SK-N-SH (cell line): ENCODE measurements at regions not wholly inside any gene's neighbourhood (a gene's known extent, or its start where the extent isn't known, plus 50 kb on each side); places are given as distances from the start of the nearest gene placed in this dataset.

ENCODE experiments used
- CTCF ChIA-PET: fragments of 300-600, 350-600 bp; formaldehyde crosslinking; extraction: SDS; loops from one replicate; lab custom pipeline; 2021; lab: Yijun Ruan, JAX
- POLR2A ChIA-PET: fragments of 350-600 bp; sonication (Branson Sonifier 250); formaldehyde crosslinking; extraction: SDS; loops from one replicate; lab custom pipeline; 2020; ENCODE audit warnings: antibody characterized with exemption, inconsistent platforms; lab: Yijun Ruan, JAX
- DNase-seq: peaks from one replicate; pipeline ENCODE4 v3.0.0; 2012
- H2AFZ ChIP-seq: fragments of 200-600 bp; sonication (generic); 2 replicates; pipeline ENCODE4 v1.8.1; 2016; ENCODE audit warnings: antibody characterized with exemption, mild to moderate bottlenecking, low read depth
- H3F3A ChIP-seq: fragments of 200-600 bp; sonication (generic); replicated peaks from 2 replicates; pipeline ENCODE3; 2016; ENCODE audit warnings: antibody characterized with exemption, mild to moderate bottlenecking; ENCODE audit not compliant: insufficient read depth
- H3K27ac ChIP-seq, 2 experiments: fragments of 200-500 bp in 1 of 2; fragments of 200-600 bp in 1 of 2; sonication (Bioruptor generic) in 1 of 2; sonication (generic), shearing (Covaris generic) in 1 of 2; 2 replicates each; pipeline versions ENCODE4 v1.5.1 to v1.6.1; 2014 to 2016; ENCODE audit warnings: low read depth in 2 of 2, inconsistent platforms in 1 of 2, low read length in 1 of 2, mild to moderate bottlenecking in 1 of 2, mixed read lengths in 1 of 2
- H3K27me3 ChIP-seq: fragments of 200-600 bp; sonication (generic), shearing (Covaris generic); 2 replicates; pipeline ENCODE4 v1.6.1; 2016; ENCODE audit warnings: mixed run types; ENCODE audit not compliant: insufficient read depth
- H3K36me3 ChIP-seq, 2 experiments: fragments of 200-500 bp in 1 of 2; fragments of 200-600 bp in 1 of 2; sonication (Bioruptor generic) in 1 of 2; sonication (generic) in 1 of 2; replicated peaks in 1 of 2; 2 replicates each; pipeline versions ENCODE3 to v1.5.1; 2014 to 2016; ENCODE audit warnings: low read length in 1 of 2, mild to moderate bottlenecking in 1 of 2; ENCODE audit not compliant: insufficient read depth in 2 of 2, control insufficient read depth in 1 of 2
- H3K4me1 ChIP-seq, 2 experiments: fragments of 200-500 bp in 1 of 2; fragments of 200-600 bp in 1 of 2; sonication (Bioruptor generic) in 1 of 2; sonication (generic), shearing (Covaris generic) in 1 of 2; 2 replicates each; pipeline versions ENCODE4 v1.5.1 to v1.6.1; 2014 to 2016; ENCODE audit warnings: low read depth in 1 of 2, low read length in 1 of 2, mixed run types in 1 of 2; ENCODE audit not compliant: insufficient read depth in 2 of 2, control insufficient read depth in 1 of 2
- H3K4me2 ChIP-seq: fragments of 200-600 bp; sonication (generic), shearing (Covaris generic); 2 replicates; pipeline ENCODE4 v1.6.1; 2017; ENCODE audit warnings: mixed run types
- H3K4me3 ChIP-seq, 2 experiments: fragments of 200-500 bp in 1 of 2; fragments of 200-600 bp in 1 of 2; sonication (Bioruptor generic) in 1 of 2; sonication (generic), shearing (Covaris generic) in 1 of 2; 2 replicates each; pipeline versions ENCODE4 v1.5.1 to v1.8.1; 2014 to 2016; ENCODE audit warnings: low read depth in 2 of 2, inconsistent platforms in 1 of 2, low read length in 1 of 2, mild to moderate bottlenecking in 1 of 2, mixed read lengths in 1 of 2, moderate library complexity in 1 of 2
- H3K79me2 ChIP-seq: fragments of 200-600 bp; sonication (generic); 2 replicates; pipeline ENCODE4 v1.8.1; 2017; ENCODE audit warnings: mild to moderate bottlenecking; ENCODE audit not compliant: insufficient read depth
- H3K9ac ChIP-seq: fragments of 200-600 bp; sonication (generic); 2 replicates; pipeline ENCODE4 v1.6.1; 2017; ENCODE audit warnings: mixed run types
- H3K9me2 ChIP-seq: fragments of 200-600 bp; sonication (generic); 2 replicates; pipeline ENCODE4 v1.6.1; 2017; ENCODE audit warnings: mixed run types
- H3K9me3 ChIP-seq: fragments of 200-600 bp; sonication (generic); 2 replicates; pipeline ENCODE4 v1.6.1; 2017; ENCODE audit warnings: mixed run types, mild to moderate bottlenecking, moderate library complexity
- H4K20me1 ChIP-seq: fragments of 200-600 bp; sonication (generic); 2 replicates; pipeline ENCODE4 v1.6.1; 2017; ENCODE audit warnings: mild to moderate bottlenecking, mixed run types; ENCODE audit not compliant: insufficient read depth
- CTCF ChIP-seq: fragments of 200-600 bp; sonication (generic); IDR thresholded peaks from 2 replicates; pipeline ENCODE4 v1.6.1; 2017; ENCODE audit warnings: antibody characterized with exemption, mild to moderate bottlenecking, moderate library complexity
- EP300 ChIP-seq, 2 experiments: IDR thresholded peaks; 2 replicates each; pipeline versions ENCODE4 v1.4.0 to v1.6.1; 2012; ENCODE audit warnings: borderline replicate concordance in 1 of 2, low read depth in 1 of 2, low read length in 1 of 2
- EZH2phosphoT487 ChIP-seq: fragments of 200-600 bp; sonication (generic); IDR thresholded peaks from 2 replicates; pipeline ENCODE4 v1.6.1; 2017; ENCODE audit warnings: low read depth, mixed run types, mild to moderate bottlenecking, antibody characterized with exemption, moderate library complexity, borderline replicate concordance
- FOSL2 ChIP-seq: IDR thresholded peaks from 2 replicates; pipeline ENCODE4 v1.4.0; 2012; ENCODE audit warnings: low read depth, mild to moderate bottlenecking, moderate library complexity, borderline replicate concordance
- FOXM1 ChIP-seq: IDR thresholded peaks from 2 replicates; pipeline ENCODE4 v1.4.0; 2012; ENCODE audit warnings: low read depth, mild to moderate bottlenecking
- GABPA ChIP-seq: IDR thresholded peaks from 2 replicates; pipeline ENCODE4 v1.4.0; 2012; ENCODE audit warnings: low read depth, mild to moderate bottlenecking
- MXI1 ChIP-seq: IDR thresholded peaks from 2 replicates; pipeline ENCODE4 v1.6.1; 2012; ENCODE audit warnings: mild to moderate bottlenecking, low read depth, low read length, improper control_type of control experiment
- NRF1 ChIP-seq: IDR thresholded peaks from 2 replicates; pipeline ENCODE4 v1.6.1; 2012; ENCODE audit warnings: low read depth, mild to moderate bottlenecking, low read length
- POLR2AphosphoS5 ChIP-seq: IDR thresholded peaks from 2 replicates; pipeline ENCODE4 v1.6.1; 2012; ENCODE audit warnings: low read depth, low read length
- RAD21 ChIP-seq: IDR thresholded peaks from 2 replicates; pipeline ENCODE4 v1.6.1; 2012; ENCODE audit warnings: mild to moderate bottlenecking, low read length
- RCOR1 ChIP-seq: fragments of 150-350 bp; IDR thresholded peaks from 2 replicates; pipeline ENCODE4 v1.6.1; 2017; ENCODE audit warnings: antibody characterized with exemption, low read length
- SMC3 ChIP-seq: IDR thresholded peaks from 2 replicates; pipeline ENCODE4 v1.6.1; 2012; ENCODE audit warnings: low read depth, low read length, improper control_type of control experiment
- TEAD4 ChIP-seq: IDR thresholded peaks from 2 replicates; pipeline ENCODE4 v1.4.0; 2012; ENCODE audit warnings: mild to moderate bottlenecking, borderline replicate concordance; ENCODE audit not compliant: insufficient read depth
- USF2 ChIP-seq: fragments of 150-350 bp; IDR thresholded peaks from 2 replicates; pipeline ENCODE4 v1.6.1; 2017; ENCODE audit warnings: antibody characterized with exemption, low read length, low read depth, borderline replicate concordance
- YY1 ChIP-seq: IDR thresholded peaks from 2 replicates; pipeline ENCODE4 v1.4.0; 2012; ENCODE audit warnings: low read depth, mild to moderate bottlenecking
- ZBTB33 ChIP-seq: IDR thresholded peaks from 2 replicates; pipeline ENCODE4 v1.4.0; 2012; ENCODE audit warnings: low read depth, borderline replicate concordance
- WGBS: methylation state at CpG from one replicate; pipeline ENCODE4 v1.1.6; 2017; ENCODE audit warnings: low lambda C conversion rate; 5-methylcytosine and 5-hydroxymethylcytosine counted together

- H2AFZ ChIP-seq = no peak overlapping the region
- H3F3A ChIP-seq = no peaks in the 10 kb centered on the region
- 23% methylated on average over 3 of the region's 3 CpGs for WGBS
- H3K9me3 ChIP-seq = no peaks in the 10 kb centered on the region
- H3K36me3 ChIP-seq = no peaks in the 10 kb centered on the region
- no peaks in the 10 kb centered on the region for H4K20me1 ChIP-seq
- no peaks in the 10 kb centered on the region for H3K4me1 ChIP-seq
- H3K9ac ChIP-seq = no peak overlapping the region
- DNase-seq = no peak
- no peak overlapping the region for H3K4me2 ChIP-seq
- H3K4me3 ChIP-seq = no peak overlapping the region
- ChIA-PET CTCF (no interaction called here), POLR2A (no interaction called here)
- TF ChIP-seq NRF1 = no peak
- no peak for TF ChIP-seq EZH2phosphoT487
- TF ChIP-seq ZBTB33 = no peak
- no peak for TF ChIP-seq USF2
- TF ChIP-seq RAD21 = no peak
- TF ChIP-seq FOXM1 = no peak
- no peak for TF ChIP-seq MXI1
- no peak for TF ChIP-seq POLR2AphosphoS5
- no peak for TF ChIP-seq GABPA
- TF ChIP-seq TEAD4 = no peak
- no peak for TF ChIP-seq EP300 (IDR thresholded peaks at IDR 0.05; ENCODE audit: borderline replicate concordance in 1 of 2, low read depth in 1 of 2, low read length in 1 of 2)
- TF ChIP-seq CTCF = no peak
- TF ChIP-seq RCOR1 = no peak
- no peak for TF ChIP-seq SMC3
- no peak for TF ChIP-seq YY1
- no peak for TF ChIP-seq FOSL2
- no peaks in the 10 kb centered on the region for H3K27me3 ChIP-seq
- no peaks in the 10 kb centered on the region for H3K79me2 ChIP-seq
- H3K9me2 ChIP-seq = no peaks in the 10 kb centered on the region
- no peak overlapping the region for H3K27ac ChIP-seq
These were observed 2619.6 kb downstream of the PCDH7 start for GRCh38 chr4:33339762-33340161.
